Mucosa of descending colon (tissue), 3 donors: ENCODE measurements at regions not wholly inside any gene's neighbourhood (a gene's known extent, or its start where the extent isn't known, plus 50 kb on each side); places are given as distances from the start of the nearest gene placed in this dataset.
A peak's percentile ranks its signal among the peaks of the same experiment; 100 is the strongest.

Experiments
- ATAC-seq: fragments of 200-7000 bp; cut with Tn5 transposase; one replicate; pipeline ENCODE4 v1.9.1; 2020; ENCODE audit warnings: mild to moderate bottlenecking, moderate library complexity
- DNase-seq, 3 donors: peaks; one replicate each; pipeline ENCODE4 v3.0.0-alpha.2; 2020
- H3K36me3 ChIP-seq: fragments of 200-600 bp; one replicate; pipeline ENCODE4 v1.8.0; 2021; ENCODE audit warnings: low read depth, mild to moderate bottlenecking
- H3K4me1 ChIP-seq: fragments of 200-600 bp; one replicate; pipeline ENCODE4 v1.8.0; 2021; ENCODE audit warnings: low read depth, mild to moderate bottlenecking
- H3K4me3 ChIP-seq: fragments of 200-600 bp; one replicate; pipeline ENCODE4 v1.8.0; 2021; ENCODE audit warnings: mild to moderate bottlenecking
- H3K9me3 ChIP-seq: fragments of 200-600 bp; one replicate; pipeline ENCODE4 v1.8.0; 2021; ENCODE audit warnings: mild to moderate bottlenecking
- intact Hi-C, 2 donors: fragments of 100-400 bp; cut with DNase I in 1 of 2; cut with micrococcal nuclease in 1 of 2; formaldehyde crosslinking; loops; one replicate each; pipeline versions ENCODE4 v1.11.0 to v1.11.1; 2022; cut with DNase I, micrococcal nuclease
- TF ChIP-seq, protein P1 (sequence below): fragments of 200-600 bp; IDR thresholded peaks from one replicate; pipeline ENCODE4 v1.8.0; 2022; ENCODE audit warnings: antibody characterized with exemption, mild to moderate bottlenecking
- donor health status: DM: no; HTN: no; CAD: no; lungs with moderate emphysema.
- donor health status: DM: no; HTN: no; CAD: no.
- donor health status: DM: no; HTN: yes; CAD: no.

DNA sequence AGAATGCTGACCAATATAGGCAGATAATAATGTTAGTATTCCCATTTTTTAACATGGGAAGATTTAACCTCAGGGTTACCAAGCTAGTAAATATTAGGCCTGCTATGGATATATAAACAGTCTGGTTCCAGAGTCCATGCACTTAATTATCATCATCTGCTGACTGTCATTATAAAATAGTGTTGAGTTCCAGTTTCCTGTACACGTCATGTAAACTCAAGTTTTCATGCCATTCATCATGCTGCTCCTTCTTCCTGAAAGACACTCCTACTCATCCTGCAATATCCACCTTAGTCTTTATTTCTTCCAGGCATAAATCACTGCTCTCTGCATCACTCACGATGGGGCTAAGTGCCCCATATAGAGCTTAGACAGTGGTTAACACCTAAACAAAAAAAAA, 420.8 kb upstream of the SPHKAP start:
- ATAC-seq (no peak), DNase-seq (no peak)
- no peaks in the 10 kb centered on the region for H3K9me3 ChIP-seq
- TF ChIP-seq, protein P1, sequence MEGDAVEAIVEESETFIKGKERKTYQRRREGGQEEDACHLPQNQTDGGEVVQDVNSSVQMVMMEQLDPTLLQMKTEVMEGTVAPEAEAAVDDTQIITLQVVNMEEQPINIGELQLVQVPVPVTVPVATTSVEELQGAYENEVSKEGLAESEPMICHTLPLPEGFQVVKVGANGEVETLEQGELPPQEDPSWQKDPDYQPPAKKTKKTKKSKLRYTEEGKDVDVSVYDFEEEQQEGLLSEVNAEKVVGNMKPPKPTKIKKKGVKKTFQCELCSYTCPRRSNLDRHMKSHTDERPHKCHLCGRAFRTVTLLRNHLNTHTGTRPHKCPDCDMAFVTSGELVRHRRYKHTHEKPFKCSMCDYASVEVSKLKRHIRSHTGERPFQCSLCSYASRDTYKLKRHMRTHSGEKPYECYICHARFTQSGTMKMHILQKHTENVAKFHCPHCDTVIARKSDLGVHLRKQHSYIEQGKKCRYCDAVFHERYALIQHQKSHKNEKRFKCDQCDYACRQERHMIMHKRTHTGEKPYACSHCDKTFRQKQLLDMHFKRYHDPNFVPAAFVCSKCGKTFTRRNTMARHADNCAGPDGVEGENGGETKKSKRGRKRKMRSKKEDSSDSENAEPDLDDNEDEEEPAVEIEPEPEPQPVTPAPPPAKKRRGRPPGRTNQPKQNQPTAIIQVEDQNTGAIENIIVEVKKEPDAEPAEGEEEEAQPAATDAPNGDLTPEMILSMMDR, result no peak
- H3K36me3 ChIP-seq, result no peaks in the 10 kb centered on the region
- no peak overlapping the region for H3K4me3 ChIP-seq
- H3K4me1 ChIP-seq, result no peaks in the 10 kb centered on the region
- intact Hi-C loops, result no loop called here

DNA sequence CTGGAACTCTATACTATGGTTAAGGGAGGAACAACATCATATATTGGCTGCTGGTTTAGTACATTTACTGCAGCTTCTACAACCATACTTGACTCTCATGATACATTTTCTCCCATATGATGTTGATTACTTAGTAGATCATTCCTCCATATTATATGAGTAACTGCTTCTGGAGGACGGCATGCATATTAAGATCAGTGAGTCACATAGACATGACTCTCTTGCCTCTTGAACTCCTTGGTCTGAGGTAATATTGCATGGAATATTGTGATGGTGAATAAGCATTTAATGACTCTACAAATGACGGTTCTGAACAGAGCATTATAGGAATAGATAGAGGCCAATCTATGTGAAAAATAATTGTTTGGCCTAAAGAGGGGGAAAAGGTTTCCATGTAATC, 418.8 kb upstream of the SPHKAP start:
- Histone ChIP-seq H3K9me3 (no peaks in the 10 kb centered on the region), H3K4me1 (no peaks in the 10 kb centered on the region), H3K36me3 (no peaks in the 10 kb centered on the region), H3K4me3 (no peak overlapping the region)
- TF ChIP-seq, protein P1, result no peak
- peak; percentile 77 for ATAC-seq
- intact Hi-C loops, result no loop called here
- no peak for DNase-seq

DNA sequence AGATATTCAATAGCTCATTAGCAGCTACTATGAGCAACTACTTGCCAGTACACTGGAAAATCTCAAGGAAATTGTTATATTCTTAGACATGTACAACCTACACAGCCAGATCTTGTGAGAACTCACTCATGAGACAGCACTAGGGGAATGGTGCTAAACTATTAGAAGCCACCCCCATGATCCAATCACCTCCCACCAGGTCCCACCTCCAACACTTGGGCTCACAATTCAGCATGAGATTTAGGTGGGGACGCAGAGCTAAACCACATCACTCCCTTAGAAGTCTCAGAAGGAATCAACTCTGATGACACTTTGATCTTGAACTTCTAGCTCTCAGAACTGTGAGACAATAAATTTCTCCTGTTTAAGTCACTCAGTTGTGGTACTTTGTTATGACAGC, 418.3 kb upstream of the SPHKAP start:
- peak; percentile 37 for ATAC-seq
- intact Hi-C loops, result no loop called here
- DNase-seq, result peak in 1 of 3 donors; percentile 3

DNA sequence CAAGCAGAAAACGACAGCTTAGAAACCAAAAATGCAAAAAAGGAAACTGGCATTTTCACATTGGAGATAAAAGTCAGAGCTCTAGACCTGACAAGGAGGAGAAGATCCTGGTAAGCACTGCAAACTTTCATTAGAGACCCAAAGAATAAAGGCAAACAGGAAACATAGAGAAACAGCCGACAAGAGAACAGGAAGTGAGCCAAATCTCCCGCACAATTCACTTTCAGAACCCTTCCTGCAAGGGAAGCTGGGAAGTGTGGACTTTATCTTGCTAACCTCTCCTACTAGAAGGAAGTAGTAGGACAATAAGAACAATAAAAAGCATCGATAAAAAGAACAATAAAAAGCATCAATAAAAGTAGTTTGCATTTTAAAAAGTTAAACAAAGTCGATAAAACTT, 417.8 kb upstream of the SPHKAP start:
- intact Hi-C loops, result no loop called here
- H3K36me3 ChIP-seq, result no peaks in the 10 kb centered on the region
- TF ChIP-seq, protein P1, result no peak
- H3K4me1 ChIP-seq, result peaks cover 3% of the 10 kb centered on the region
- H3K4me3 ChIP-seq, result no peak overlapping the region
- peak; percentile 88 for ATAC-seq
- no peaks in the 10 kb centered on the region for H3K9me3 ChIP-seq
- DNase-seq, result peak in 1 of 3 donors; percentile 70

More for the DNA sequence above, 418.3 kb upstream of the SPHKAP start:
- Histone ChIP-seq H3K9me3 (no peaks in the 10 kb centered on the region), H3K4me3 (no peak overlapping the region), H3K4me1 (peaks cover 3% of the 10 kb centered on the region), H3K36me3 (no peaks in the 10 kb centered on the region)
- TF ChIP-seq, protein P1, result no peak

DNA sequence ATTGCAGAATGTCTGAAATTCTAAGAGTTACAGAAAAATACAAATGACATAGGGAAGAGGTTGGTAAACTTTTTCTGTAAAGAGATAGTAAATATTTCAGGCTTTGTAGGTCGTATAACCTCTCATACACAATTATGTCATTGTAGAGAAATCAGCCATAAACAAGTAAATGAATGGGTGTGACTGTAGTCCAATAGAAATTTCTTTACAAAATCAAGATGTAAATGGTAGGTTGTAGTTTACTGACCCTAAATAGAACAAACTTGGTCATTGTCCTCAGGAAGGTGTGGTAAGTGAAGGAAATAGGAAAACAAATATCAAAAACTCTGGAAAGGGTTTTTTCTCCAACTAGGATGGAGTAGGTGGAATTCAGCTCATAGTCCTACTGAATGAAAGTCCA, 415.5 kb upstream of the SPHKAP start:
- DNase-seq, result no peak
- H3K4me3 ChIP-seq, result no peak overlapping the region
- no peaks in the 10 kb centered on the region for H3K9me3 ChIP-seq
- TF ChIP-seq, protein P1, result no peak
- intact Hi-C loops, result no loop called here
- peaks cover 3% of the 10 kb centered on the region for H3K4me1 ChIP-seq
- ATAC-seq, result peak; percentile 73
- no peaks in the 10 kb centered on the region for H3K36me3 ChIP-seq

DNA sequence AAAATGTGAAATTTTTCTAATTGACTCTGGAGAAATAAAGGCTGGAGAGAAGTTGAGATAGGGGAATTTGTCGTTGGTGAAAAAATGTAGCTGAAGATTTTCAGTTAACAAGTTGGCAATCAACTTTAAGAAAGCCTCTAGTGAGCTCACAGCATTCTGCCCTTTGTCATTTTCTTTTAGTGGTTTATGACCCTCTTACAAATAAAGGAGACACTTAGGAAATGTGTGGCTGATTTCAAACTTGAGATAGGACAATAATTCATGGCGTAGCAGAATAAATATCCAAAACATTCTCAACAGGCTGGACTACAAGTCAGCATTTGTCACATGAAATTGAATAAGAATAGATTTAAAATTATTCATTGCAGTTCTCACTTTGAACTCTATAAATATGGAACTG, 412.5 kb upstream of the SPHKAP start:
- intact Hi-C loops, result no loop called here
- no peak for DNase-seq
- Histone ChIP-seq H3K9me3 (no peaks in the 10 kb centered on the region), H3K36me3 (no peaks in the 10 kb centered on the region), H3K4me1 (peaks cover 3% of the 10 kb centered on the region), H3K4me3 (no peak overlapping the region)
- TF ChIP-seq, protein P1, result no peak
- peak; percentile 79 for ATAC-seq
